Stimulated activated CD8-positive, alpha-beta memory T cell treated with anti-CD3 and anti-CD28 coated beads, Interleukin-15, amount 100 ng/mL, for 48 hours (primary cell): ENCODE measurements at regions not wholly inside any gene's neighbourhood (a gene's known extent, or its start where the extent isn't known, plus 50 kb on each side); places are given as distances from the start of the nearest gene placed in this dataset.
"Not testable (repeated sequence)": the region's sequence is repeated elsewhere in the genome, so short reads cannot be mapped to it uniquely, and the experiment has no call there.

Experiments used
- DNase-seq, 2 donors: peaks; one replicate each; pipeline ENCODE4 v3.0.0-alpha.2; 2020; ENCODE audit warnings: low read depth in 2 of 2

DNA sequence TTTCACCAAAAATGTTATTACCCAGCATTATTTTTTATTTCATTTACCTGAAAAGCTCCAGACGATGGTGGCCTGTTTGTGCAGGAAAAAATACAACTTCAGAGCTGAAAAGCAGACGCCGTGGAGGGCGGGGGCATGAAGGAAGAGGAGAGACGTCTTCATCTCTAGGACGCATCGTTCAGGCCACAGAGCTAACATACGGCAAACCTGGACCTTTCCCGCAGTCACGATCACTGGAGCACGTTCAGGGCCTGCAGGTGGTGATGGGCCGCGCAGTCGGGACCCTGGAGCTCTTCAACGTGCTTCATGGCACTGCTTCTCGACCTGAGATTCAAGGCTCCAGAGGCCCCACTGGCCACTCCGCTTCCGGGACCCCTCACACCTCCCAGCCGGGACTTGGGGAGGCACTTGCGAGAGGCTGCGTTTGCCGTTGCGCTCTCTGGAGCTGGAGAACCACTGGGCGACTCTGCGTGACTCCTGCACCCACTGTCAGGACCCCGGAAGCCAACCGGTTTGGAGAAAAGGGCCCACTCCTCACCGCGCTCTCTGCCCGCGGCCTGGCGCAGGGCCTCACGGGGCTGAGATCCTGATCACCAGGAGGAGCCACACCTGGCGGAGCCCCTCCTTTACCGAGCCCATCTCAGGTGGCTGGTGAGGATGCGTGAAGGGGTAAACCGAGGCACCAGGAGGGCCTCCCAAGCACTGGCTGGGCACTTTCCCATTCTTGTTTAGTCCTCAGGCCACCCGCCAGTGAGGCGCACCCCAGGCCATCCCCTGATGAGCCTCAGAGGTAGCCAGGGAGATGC, 164.4 kb upstream of the AFDN start:
- DNase-seq: no peak

DNA sequence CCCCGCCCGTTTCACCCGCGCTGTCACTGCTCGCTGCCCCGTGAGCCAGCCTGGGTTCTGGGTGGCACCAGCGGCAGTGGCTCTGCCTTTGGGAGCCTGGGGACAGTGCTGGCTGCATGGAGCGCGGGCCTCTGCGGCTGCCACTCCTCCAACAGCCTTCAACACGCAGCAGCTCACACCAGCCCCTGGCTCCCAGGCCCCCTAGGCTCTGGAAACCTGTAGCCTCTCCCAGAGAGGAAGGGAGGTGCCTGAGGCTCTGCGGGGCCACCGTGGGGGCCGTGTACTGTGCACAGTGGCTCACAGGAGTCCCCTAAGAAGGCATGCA, 163.9 kb upstream of the AFDN start:
- no peak for DNase-seq

DNA sequence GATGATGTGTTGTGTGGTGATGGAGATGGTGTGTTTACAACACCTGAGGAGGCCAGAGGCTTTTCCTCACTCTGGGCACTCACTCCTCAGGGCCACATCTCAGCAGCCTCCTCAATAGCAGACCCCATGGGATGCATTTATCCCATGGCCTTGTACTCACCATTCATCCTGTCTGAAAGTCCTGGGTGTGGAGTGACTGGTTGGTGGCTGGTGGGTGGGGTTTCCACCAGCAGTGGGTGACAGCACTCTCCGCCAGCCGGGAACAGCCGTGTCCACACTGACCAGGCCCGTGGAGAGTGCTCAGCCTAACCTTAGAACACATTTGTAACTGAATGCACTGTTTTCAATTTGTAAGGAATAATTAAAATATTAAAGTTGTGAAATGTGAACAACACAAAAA, 163.4 kb upstream of the AFDN start:
- no peak for DNase-seq

DNA sequence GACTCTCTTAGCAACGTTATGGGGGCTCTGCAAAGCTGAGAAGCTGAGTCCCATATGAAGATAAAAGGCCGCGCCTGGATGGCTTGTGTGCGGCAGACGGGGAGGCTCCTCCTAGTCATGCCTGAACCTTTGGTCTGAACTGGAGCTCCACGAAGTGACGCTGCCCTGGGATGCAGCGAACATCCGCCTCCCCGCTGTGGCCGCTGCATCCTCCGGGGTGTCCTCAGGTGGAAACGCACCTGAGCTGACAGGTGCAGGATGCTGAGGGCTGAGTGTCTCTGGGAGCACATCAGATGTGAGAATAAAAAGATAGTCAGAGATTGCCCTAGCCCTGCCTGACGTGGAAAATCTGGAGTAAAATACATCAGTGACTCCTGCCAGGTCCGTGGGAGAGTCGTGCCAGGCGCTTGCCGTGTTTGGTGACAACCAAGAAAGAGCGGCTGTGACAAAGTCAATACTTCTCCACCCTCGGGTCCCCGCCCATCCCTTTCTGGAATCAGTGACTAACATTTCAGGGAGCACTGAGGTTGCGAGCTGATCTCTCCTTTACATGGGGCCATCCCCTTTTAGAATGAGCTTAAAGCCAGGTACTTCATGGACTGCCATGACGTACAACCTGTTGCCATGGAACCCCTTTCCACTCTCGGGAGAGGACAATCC, 162.8 kb upstream of the AFDN start:
- DNase-seq: no peak

DNA sequence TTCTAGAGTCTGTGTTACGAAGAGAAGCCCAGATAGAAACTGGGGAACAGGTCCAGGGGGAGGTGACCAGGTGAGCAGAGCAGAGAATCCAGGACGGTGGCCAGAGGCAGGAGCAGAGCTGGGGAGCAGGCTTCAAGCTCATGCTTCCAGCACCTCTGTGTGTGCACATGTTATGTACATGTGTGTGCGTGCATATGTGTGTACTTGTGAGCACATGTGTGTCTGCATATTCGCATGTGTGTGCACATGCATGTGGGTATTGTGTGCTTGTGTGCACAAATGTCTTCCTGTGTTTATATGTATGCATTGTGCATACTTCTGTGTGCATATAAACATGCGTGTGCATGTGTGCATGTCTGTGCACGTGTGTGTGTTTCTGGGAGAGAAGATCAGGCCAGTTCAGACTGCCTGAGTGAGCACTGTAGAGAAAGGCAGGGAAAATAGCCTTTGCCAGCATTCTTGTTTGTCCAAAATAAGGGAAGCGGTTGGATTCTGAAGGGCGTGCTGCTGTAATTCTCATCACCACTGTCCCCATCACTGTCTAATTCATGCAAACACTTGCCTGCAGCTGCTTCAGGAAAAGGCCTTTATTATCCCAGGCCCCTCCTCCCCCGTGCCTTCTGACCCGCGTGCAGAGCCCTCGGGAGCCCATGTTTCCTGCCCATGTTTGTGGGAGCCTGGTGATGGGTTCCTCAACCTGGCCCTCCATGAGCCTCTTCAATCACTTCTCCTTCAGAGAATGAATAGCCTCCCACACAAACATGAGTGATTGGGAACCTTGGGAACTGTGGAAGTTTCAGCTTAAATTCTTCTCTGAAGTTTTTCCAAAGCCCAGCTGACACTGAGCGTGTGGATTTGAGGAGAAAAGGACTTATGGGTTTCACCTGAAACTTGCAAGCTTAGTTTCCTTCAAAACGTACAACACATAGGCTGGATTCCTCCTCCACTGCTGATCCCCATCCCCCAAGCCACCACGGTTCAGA, 161.7 kb upstream of the AFDN start:
- no peak for DNase-seq

DNA sequence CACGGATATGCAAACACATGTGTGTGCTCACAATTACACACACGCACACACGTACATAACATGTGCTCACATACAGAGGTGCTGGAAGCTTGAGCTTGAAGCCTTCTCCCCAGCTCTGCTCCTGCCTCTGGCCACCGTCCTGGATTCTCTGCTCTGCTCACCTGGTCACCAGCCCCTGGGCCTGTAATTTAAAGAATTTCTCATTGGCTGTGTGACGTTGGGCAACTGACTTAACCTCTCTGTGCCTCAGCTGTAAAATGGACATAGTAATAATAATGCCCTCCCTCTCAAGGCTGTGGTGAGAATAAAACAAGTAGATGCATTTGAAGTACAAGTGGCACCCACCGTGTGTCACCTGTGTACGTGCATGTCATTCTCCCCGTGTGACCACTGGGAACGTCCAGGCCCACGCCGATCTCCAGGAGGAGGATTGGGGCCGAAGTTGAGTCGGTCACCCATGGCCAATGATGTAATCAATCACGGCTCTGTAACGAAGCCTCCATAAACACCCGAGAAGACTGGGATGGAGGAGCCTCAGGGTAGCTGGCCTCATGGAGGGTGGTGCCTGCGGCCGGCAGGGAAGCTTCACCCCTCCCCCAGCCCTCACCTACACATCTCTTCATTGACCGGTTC, 160.9 kb upstream of the AFDN start:
- no peak for DNase-seq

DNA sequence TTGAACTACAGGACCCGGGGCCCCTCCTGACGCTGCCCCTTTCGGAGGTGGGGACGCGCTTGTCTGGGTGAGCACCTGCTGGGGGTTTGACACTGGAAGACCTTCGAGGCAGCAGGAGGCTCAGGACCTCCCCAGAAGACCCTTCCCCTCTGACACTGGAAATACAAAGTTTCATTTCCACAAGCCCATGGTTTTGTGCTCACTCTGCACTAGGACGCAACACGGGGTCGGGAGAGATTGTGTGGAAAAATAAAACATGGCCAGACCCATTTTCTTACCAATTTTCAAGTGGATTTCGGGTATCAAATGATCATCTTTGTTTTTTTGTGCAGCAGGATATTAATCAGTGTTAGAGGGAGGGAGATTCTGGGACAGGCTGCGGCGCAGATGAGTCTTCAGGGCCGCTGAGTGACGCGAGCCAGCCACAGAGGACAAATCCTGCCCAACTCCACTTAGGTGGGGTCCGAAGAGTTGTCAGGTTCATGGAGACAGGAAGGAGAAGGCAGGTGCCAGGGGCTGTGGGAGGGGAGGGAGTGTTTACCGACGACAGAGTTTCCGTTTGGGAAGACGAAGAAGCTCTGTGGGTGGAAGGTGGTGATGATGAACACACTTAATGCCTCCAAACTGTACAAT, 160.0 kb upstream of the AFDN start:
- no peak for DNase-seq

DNA sequence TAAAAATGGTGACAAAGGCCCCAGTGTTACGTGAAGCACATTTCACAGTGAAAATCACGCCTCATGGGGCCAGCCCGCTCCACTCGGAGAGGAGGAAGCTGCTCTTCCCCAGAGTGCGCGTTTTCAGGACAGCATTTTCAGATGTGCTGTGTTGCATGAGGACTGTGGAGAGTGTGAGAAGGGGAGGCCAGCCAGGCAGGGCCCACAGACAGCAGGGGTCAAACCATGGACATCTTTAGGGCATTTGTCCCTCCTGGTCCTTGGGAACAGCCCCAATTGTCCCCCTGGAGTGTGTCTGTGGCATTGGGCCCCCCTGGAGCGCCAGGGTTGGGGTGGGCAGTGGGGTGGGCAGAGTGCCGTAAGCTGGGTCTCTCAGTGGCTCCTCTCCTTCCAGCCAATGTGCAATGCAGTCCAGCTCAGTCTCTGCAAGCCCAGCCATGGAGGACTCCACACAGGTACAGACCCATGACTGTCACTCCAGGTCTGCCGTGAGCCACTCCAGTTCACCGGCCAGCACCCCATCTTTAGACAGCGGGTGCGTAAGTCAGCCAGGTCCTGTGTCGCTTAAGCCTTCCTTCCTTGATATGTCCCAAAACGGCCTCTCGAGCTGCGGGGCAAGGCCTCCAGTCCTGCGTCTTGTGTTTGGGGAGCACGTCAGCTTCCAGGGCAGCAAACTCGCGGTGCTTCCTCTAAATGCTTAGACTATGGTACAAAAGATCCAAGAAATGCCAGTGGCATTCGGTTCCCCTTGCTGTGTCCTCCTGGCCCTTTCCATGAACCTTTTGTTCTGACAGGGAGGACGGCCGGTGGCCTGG, 159.3 kb upstream of the AFDN start:
- DNase-seq: no peak

DNA sequence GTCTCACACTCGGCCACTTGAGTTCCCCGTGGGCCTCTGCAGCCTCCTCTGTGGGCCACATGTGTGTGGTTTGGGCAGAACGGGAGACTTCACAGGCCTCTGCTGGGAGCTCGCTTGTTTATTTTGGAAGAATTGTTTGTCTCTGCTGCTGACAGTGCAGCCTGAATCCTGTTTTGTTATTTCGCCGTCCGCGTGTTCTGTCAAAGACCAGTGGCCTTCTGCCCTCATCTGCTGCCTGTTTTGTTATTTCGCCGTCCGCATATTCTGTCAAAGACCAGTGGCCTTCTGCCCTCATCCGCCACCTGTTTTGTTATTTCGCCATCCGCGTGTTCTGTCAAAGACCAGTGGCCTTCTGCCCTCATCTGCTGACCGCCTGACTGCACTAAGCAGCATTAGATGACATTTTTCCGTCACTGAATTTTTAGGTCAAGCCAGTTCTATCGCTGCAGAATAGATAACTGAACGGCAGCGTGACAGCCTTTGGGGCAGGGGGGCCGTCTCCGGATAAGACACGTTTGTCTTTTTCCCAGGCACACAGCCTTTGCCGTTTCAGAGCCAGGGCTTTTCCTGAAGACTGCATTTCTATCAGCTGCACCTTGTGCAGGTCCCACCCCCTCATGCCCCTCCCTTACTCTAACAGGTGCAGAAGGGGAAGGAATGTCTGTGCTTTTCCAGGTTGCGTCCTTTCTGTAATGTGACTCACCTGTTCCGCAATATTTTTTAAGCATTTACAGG, 158.5 kb upstream of the AFDN start:
- DNase-seq: no peak

DNA sequence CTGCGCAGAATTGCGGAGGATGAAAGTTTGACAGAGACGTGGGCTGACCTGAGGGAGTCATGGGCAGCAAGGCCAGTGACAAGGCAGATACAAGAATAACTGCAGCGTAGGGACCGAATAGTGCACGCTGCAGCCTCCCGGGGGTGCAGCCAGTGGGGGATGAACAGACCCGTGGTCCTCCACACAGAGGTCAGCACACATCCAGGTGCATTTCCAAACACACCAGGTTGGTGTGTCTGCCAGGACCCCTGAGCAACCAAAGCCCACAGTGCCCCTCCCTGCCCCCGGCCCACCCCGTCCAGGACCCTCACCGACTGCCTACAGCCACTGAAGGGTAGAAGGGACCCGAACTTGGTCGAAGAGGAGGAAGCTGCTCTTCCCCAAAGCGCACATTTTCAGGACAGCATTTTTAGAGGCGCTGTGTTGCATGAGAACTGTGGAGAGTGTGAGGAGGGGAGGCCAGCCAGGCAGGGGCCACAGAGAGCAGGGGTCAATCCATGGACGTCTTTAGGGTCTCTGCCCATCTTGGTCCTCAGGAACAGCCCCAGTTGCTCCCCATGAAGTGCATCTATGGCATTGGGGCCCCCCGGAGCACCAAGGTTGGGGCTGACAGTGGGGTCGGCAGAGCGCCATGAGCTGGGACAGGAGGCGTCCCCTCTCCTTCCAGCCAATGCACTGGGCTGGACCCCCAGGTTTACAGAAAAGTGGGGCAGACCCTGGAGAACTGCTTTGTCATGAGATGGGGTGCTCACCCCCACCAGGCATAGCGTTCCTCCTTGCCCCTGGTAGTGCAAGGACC, 157.8 kb upstream of the AFDN start:
- DNase-seq: no peak

DNA sequence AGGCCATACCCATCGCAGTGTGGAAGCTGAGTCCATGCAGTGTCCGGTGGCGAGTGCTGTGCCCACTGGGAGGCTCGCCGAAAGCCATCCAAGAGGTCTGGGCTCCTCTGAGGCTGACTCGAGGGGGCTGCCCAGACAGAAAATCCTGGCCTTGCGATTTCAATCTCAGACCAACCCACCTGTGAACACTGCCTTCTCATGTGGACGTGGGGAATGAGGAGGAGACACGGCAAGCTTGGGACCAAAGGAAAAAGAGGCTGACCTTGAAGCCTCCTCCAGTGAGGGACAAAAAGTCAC, 157.2 kb upstream of the AFDN start:
- no peak for DNase-seq

DNA sequence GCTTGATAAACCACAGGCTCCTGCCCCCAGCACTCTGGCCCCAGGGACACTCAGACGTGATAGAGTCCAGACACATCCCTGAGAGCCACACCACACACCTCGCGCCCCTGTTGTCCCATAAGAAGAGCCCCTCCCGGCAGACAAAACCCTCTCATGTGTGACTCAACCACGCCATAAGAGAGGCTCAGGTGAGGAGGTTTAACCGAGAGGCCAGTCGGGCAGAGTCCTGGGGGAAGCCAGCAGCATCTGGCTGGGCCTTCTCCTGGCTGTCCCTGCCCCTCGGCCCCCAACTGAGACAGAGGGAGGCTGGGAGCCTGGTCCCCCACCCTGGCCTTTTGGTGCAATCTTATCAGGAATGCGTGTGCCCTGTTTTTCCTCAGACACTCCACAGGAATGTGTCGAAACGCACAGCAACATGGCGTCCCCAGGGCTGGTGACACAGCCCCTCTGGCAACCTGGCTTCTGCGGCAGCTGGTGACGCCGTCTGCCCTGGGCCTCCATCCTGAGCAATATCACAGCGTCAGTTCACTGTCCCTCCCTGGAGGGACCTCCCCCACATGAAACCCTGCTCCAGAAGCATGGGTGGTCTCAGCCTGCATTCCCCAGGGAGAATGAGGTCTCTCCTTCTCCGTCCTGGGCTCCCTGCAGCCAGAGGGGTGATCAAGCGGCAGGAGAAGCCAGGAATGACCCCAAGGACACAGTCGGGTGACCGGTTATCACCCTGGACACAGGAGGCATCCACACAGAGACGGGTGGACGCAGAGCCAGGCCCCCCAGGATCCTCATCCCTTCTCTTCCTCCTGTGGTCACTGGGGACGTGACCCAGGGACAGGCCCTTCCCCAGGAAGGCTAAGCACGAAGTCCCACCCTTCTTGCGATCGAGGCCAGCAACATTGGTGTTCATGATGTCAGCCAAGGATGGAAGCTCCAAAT, 156.6 kb upstream of the AFDN start:
- DNase-seq: no peak

DNA sequence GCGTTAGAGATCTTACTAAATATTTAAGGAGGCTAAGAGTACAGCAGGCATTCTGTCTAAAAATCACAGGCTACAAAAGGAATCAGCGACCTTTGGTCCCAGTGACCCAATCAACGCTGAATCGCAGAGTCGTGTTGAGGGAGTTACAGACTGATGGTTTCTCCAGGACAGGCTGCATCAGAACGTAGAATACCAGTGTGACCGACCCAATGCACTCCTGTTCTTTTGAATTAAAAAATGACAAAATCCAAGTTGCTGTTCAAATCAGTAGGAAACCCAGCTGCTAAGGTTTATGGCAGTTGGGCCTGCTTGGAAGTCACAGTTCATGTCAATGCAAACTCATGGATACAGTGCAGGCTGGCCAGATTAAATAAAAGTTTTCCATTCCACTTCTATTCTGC, 155.8 kb upstream of the AFDN start:
- no peak for DNase-seq

DNA sequence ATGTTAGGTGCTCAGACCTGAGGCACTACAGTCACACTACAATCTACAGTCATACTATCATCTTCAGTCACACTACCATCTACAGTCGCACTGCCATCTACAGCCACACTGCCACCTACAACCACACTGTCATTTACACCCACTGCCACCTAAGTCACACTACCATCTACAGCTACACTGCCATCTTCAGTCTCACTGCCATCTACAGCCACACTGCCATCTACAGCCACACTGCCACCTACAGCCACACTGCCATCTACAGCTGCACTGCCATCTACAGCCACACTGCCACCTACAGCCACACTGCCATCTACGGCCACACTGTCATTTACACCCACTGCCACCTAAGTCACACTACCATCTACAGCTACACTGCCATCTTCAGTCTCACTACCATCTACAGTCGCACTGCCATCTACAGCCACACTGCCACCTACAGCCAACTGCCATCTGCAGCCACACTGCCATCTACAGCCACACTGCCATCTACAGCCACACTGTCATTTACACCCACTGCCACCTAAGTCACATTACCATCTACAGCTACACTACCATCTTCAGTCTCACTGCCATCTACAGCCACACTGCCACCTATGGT, 155.2 kb upstream of the AFDN start:
- DNase-seq: not testable (repeated sequence)

DNA sequence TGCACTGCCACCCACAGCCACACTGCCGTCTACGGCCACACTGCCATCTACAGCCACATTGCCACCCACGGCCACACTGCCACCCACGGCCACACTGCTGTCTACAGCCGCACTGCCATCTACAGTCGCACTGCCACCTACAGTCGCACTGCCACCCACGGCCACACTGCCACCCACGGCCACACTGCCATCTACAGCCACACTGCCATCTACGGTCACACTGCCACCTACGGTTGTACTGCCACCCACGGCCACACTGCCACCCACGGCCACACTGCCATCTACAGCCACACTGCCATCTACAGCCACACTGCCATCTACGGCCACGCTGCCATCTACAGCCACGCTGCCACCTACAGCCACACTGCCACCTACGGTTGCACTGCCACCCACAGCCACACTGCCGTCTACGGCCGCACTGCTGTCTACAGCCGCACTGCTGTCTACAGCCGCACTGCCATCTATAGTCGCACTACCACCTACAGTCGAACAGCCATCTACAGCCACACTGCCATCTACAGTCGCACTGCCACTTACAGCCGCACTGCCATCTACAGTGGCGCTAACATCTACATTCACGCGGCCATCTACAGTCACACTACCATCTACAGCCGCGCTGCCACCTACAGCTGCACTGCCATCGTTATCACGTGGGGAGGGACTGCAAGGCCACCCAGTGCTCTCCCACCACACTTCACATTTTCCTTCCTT, 154.6 kb upstream of the AFDN start:
- DNase-seq: no peak

DNA sequence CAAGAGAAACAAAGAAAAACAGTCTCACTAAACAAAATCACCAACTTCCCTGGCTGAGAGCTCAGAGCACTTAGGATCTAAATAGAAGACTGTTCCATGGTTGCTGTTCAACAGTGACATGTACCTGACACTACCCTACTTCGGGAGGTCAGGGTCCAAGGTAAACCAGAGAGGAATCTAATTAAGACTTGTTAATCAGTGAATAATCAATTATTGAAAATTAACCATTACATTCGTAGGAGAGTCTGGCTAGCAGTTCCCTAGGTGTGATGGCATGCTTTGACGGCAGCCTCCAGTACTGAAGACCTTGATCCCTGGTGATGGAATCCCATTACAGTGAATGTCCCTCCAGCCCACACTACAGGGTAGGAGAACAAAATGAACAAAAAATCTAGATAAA, 154.0 kb upstream of the AFDN start:
- no peak for DNase-seq

DNA sequence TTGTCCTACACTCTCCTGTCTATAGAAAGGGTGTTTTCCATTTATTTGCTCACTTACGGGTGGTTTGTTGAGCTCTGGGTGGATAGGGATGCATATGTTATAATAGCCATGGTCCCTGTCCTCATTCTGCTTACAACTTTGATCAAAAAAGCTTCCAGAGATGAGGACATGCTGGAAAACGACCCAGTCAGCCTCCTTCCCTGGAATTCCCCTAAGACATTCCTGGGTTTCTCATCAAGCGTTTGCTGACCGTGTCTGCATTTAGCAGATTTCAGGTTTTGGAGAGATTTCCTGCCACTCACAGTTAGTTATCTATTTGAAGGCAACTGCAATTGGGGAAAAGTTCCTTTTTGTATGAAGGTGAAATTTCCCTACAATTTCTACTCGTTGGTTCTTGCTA, 152.8 kb upstream of the AFDN start:
- DNase-seq: no peak
